ENCODE measurements at regions not wholly inside any gene's neighbourhood (a gene's known extent, or its start where the extent isn't known, plus 50 kb on each side); places are given as distances from the start of the nearest gene placed in this dataset.

GRCh38 chrX:151830911-151831310, 81.8 kb upstream of the MAGEA4 start:
- no peak for TF ChIP-seq EP300 (IDR thresholded peaks at IDR 0.05)
- no peak for TF ChIP-seq POLR2A (IDR thresholded peaks at IDR 0.05)
